Stimulated activated CD4-positive, alpha-beta T cell treated with anti-CD3 and anti-CD28 coated beads, Interleukin-2, amount 100 ng/mL, for 24 hours (primary cell): ENCODE measurements at regions not wholly inside any gene's neighbourhood (a gene's known extent, or its start where the extent isn't known, plus 50 kb on each side); places are given as distances from the start of the nearest gene placed in this dataset.
"Not testable (repeated sequence)": the region's sequence is repeated elsewhere in the genome, so short reads cannot be mapped to it uniquely, and the experiment has no call there.

ENCODE experiments used
- DNase-seq, 2 donors: peaks; one replicate each; pipeline ENCODE4 v3.0.0-alpha.2; 2020

GRCh38 chr2:171266102-171266501 is 105.4 kb upstream of the TLK1 start:
- DNase-seq: no peak

GRCh38 chr2:171261529-171261928 is 100.8 kb upstream of the TLK1 start:
- not testable (repeated sequence) for DNase-seq

GRCh38 chr2:171260471-171261424 is 100.1 kb upstream of the TLK1 start:
- peak; percentile 37 to 50 for DNase-seq

GRCh38 chr2:171254666-171255065 is 94.0 kb upstream of the TLK1 start:
- no peak for DNase-seq

GRCh38 chr2:171253900-171254650 is 93.4 kb upstream of the TLK1 start:
- DNase-seq: no peak

GRCh38 chr2:171253279-171253678 is 92.6 kb upstream of the TLK1 start:
- no peak for DNase-seq

- DNase-seq: no peak
These were observed 89.0 kb upstream of the TLK1 start for GRCh38 chr2:171249689-171250088.

- peak in 1 of 2 donors; percentile 9 for DNase-seq
These were observed 87.3 kb upstream of the TLK1 start for GRCh38 chr2:171247741-171248662.

GRCh38 chr2:171244970-171245782 is 84.5 kb upstream of the TLK1 start:
- no peak for DNase-seq

GRCh38 chr2:171244466-171244969 is 83.8 kb upstream of the TLK1 start:
- DNase-seq: no peak

- DNase-seq: no peak
These were observed 81.1 kb upstream of the TLK1 start for GRCh38 chr2:171241771-171242170.

GRCh38 chr2:171238946-171239345 is 78.3 kb upstream of the TLK1 start:
- no peak for DNase-seq

GRCh38 chr2:171237751-171238505 is 77.2 kb upstream of the TLK1 start:
- DNase-seq: no peak

GRCh38 chr2:171235262-171235881 is 74.7 kb upstream of the TLK1 start:
- DNase-seq: no peak

- no peak for DNase-seq
These were observed 69.5 kb upstream of the TLK1 start for GRCh38 chr2:171230176-171230575.

- DNase-seq: no peak
These were observed 68.1 kb upstream of the TLK1 start for GRCh38 chr2:171228826-171229225.

- DNase-seq: no peak
These were observed 66.5 kb upstream of the TLK1 start for GRCh38 chr2:171227066-171227782.

GRCh38 chr2:171226461-171226860 is 65.8 kb upstream of the TLK1 start:
- DNase-seq: no peak

- DNase-seq: no peak
These were observed 65.3 kb upstream of the TLK1 start for GRCh38 chr2:171225989-171226388.
